Nephron (organoid): ENCODE measurements at regions not wholly inside any gene's neighbourhood (a gene's known extent, or its start where the extent isn't known, plus 50 kb on each side); places are given as distances from the start of the nearest gene placed in this dataset.

ENCODE experiments used
- H3K27ac Mint-ChIP-seq, 3 experiments: 2 replicates each; pipeline ENCODE4 v1.8.0; 2020; ENCODE audit warnings: mixed read lengths in 3 of 3, mild to moderate bottlenecking in 2 of 3, moderate library complexity in 1 of 3
- H3K27me3 Mint-ChIP-seq: 2 replicates; pipeline ENCODE4 v1.8.0; 2021; ENCODE audit warnings: low read depth, mild to moderate bottlenecking, moderate library complexity, mixed read lengths
- H3K36me3 Mint-ChIP-seq: 2 replicates; pipeline ENCODE4 v1.8.0; 2020; ENCODE audit warnings: low read depth, mixed read lengths
- H3K4me1 Mint-ChIP-seq: 2 replicates; pipeline ENCODE4 v1.8.0; 2020; ENCODE audit warnings: mixed read lengths
- H3K4me3 Mint-ChIP-seq, 3 experiments: 2 replicates each; pipeline ENCODE4 v1.8.0; 2020; ENCODE audit warnings: mild to moderate bottlenecking in 3 of 3, mixed read lengths in 3 of 3, moderate library complexity in 2 of 3
- H3K9me3 Mint-ChIP-seq: 2 replicates; pipeline ENCODE4 v1.8.0; 2020; ENCODE audit warnings: mixed read lengths
- TF ChIP-seq, protein P1 (sequence below), 3 experiments: fragments of 200-600 bp; sonication (generic); IDR thresholded peaks; one replicate each; pipeline ENCODE4 v1.5.0; 2021; ENCODE audit warnings: antibody characterized with exemption in 3 of 3; ENCODE audit not compliant: unreplicated experiment in 3 of 3

DNA sequence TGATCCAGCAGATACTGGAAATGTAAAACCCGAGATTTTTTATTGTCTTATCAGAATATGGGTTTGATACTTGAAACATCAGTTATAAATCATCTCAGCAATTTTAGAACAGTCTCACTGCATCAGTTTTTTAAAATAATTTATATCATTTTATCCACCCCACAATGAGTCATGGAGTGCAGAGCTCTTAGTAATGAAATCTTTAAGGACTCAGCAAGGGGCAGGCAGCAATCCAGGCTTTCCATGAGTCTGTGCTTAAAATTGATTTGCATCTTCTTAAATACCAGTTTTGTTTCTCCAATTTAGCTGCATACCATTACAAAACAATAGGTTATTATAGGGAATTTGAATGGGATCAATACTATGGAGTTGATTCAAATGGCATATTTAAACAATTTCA, 832.3 kb downstream of the C6orf118 start:
- TF ChIP-seq, protein P1, sequence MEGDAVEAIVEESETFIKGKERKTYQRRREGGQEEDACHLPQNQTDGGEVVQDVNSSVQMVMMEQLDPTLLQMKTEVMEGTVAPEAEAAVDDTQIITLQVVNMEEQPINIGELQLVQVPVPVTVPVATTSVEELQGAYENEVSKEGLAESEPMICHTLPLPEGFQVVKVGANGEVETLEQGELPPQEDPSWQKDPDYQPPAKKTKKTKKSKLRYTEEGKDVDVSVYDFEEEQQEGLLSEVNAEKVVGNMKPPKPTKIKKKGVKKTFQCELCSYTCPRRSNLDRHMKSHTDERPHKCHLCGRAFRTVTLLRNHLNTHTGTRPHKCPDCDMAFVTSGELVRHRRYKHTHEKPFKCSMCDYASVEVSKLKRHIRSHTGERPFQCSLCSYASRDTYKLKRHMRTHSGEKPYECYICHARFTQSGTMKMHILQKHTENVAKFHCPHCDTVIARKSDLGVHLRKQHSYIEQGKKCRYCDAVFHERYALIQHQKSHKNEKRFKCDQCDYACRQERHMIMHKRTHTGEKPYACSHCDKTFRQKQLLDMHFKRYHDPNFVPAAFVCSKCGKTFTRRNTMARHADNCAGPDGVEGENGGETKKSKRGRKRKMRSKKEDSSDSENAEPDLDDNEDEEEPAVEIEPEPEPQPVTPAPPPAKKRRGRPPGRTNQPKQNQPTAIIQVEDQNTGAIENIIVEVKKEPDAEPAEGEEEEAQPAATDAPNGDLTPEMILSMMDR (IDR thresholded peaks at IDR 0.05; ENCODE audit: unreplicated experiment in 3 of 3): no peak
- Mint-ChIP-seq H3K27me3 (no peaks in the 10 kb centered on the region), H3K4me3 (no peak overlapping the region), H3K36me3 (no peaks in the 10 kb centered on the region), H3K9me3 (peaks cover 8% of the 10 kb centered on the region), H3K4me1 (no peaks in the 10 kb centered on the region), H3K27ac (no peak overlapping the region)

DNA sequence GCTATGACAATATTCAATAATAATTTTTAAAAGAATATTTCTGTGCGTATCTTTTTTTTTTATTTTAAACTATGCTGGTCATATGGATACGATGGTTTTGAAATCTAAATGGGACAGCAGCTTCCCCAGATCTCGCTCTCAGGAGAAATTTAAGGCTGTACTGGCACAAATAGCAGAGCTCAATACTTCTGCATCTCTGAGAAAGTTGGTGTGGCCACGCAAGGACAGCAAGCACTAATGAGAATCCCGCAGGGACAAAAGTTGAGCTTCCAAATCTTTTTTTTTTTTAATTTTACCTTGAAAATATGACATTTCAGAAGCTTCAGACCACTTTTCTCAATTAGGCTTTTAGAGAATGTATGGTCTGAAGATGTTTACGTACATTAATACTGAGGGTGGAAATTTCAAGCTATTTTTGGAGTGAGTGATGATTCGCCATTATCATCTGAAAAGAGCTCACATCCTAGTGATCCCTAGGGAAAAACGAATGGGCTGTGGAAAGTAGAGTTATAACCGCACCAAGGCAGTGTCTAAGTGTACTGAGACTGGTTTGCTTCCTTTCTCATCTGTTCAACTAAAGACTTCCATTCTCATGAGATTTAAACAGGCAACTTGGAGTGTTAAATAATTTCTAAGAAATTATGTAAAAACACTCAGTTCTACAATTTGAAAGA, 840.0 kb downstream of the C6orf118 start:
- Mint-ChIP-seq H3K4me1 (no peaks in the 10 kb centered on the region), H3K9me3 (peaks cover 6% of the 10 kb centered on the region), H3K4me3 (no peak overlapping the region), H3K27ac (no peak overlapping the region), H3K27me3 (no peaks in the 10 kb centered on the region), H3K36me3 (no peaks in the 10 kb centered on the region)
- TF ChIP-seq, protein P1 (IDR thresholded peaks at IDR 0.05; ENCODE audit: unreplicated experiment in 3 of 3): no peak

DNA sequence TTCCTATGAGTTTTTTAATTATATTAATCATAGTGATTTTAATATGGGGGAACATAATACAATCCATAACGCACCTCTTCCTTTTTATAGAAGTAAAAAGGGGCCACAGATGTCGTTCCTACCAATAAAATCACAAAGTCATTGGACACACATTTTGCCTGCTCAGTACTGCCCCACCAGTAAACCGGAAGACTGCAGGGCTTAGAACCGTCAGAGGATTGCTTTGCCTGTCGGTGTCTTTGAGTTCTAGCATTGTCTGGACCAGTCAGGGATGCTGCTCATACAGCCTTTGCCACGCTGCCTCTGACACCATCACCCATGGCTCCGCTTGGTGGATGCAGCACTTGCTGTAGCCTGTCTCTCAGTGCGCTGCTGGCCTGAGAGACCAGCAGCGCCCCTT, 853.6 kb downstream of the C6orf118 start:
- H3K36me3 Mint-ChIP-seq: no peaks in the 10 kb centered on the region
- TF ChIP-seq, protein P1 (IDR thresholded peaks at IDR 0.05; ENCODE audit: unreplicated experiment in 3 of 3): no peak
- H3K27ac Mint-ChIP-seq: no peak overlapping the region
- no peak overlapping the region for H3K4me3 Mint-ChIP-seq
- H3K9me3 Mint-ChIP-seq: no peaks in the 10 kb centered on the region
- H3K27me3 Mint-ChIP-seq: no peaks in the 10 kb centered on the region
- H3K4me1 Mint-ChIP-seq: no peaks in the 10 kb centered on the region

DNA sequence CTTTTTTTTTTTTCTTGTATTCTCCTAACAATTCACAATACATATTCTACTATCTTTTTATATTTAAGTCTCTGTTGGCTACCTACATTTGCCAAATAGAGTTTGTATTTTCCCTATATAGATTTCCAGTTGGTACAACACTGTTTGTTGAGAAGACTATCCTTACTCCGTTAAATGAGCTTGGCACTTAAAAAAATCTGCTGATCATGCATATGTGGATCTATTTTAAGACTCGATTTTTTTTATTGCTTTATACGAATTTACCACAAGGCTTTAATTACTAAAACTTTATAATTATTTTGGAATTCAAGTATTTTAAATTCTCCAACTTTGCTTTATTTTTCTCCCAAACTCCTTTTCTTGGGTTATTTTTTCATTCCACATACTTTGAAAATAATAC, 855.6 kb downstream of the C6orf118 start:
- Mint-ChIP-seq H3K36me3 (no peaks in the 10 kb centered on the region), H3K27ac (no peak overlapping the region), H3K27me3 (no peaks in the 10 kb centered on the region), H3K9me3 (no peaks in the 10 kb centered on the region), H3K4me3 (no peak overlapping the region), H3K4me1 (no peaks in the 10 kb centered on the region)
- TF ChIP-seq, protein P1 (IDR thresholded peaks at IDR 0.05; ENCODE audit: unreplicated experiment in 3 of 3): no peak

DNA sequence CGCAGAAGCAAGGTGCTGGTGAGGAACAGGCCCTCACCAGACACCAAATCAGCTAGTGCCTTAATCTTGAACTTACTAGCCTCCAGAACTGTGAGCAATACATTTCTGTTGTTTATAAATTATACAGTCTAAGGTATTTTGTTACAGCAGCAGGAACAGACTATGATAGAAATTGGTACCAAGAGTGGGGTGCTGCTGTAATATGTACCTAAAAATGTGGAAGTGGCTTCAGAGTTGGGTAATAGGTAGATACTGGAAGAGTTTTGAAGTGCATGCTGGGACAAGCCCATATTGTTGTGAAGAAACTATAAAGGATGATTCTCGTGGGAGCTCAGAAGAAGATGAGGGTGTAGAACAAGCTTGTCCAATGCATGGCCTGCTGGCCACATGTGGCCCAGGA, 866.8 kb downstream of the C6orf118 start:
- Mint-ChIP-seq H3K4me1 (no peaks in the 10 kb centered on the region), H3K9me3 (peaks cover 10% of the 10 kb centered on the region), H3K36me3 (peaks cover 3% of the 10 kb centered on the region), H3K4me3 (no peak overlapping the region), H3K27ac (no peak overlapping the region), H3K27me3 (peaks cover 4% of the 10 kb centered on the region)
- TF ChIP-seq, protein P1 (IDR thresholded peaks at IDR 0.05; ENCODE audit: unreplicated experiment in 3 of 3): no peak

DNA sequence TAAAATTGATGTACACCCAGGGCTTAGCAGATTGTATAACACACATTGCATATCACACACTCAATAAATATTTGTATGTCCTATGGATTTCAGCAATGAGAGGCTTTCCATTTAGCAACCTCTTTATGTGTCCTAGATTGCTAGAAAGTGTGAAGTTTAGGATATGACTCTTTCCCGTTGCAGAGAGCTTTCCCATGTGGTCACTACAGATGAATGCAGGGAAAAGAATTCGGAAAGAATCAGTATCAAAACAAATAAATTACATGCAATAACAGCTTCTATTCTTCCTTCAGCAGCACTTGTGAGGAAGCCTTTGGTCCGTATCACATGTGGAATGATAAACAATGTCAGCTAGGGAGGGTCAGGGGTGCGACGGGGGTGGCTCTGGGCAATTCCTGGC, 870.1 kb downstream of the C6orf118 start:
- peaks cover 10% of the 10 kb centered on the region for H3K9me3 Mint-ChIP-seq
- H3K4me1 Mint-ChIP-seq: no peaks in the 10 kb centered on the region
- no peak overlapping the region for H3K27ac Mint-ChIP-seq
- TF ChIP-seq, protein P1 (IDR thresholded peaks at IDR 0.05; ENCODE audit: unreplicated experiment in 3 of 3): no peak
- peaks cover 4% of the 10 kb centered on the region for H3K27me3 Mint-ChIP-seq
- peaks cover 3% of the 10 kb centered on the region for H3K36me3 Mint-ChIP-seq
- no peak overlapping the region for H3K4me3 Mint-ChIP-seq
